SK-N-SH (cell line): ENCODE measurements at regions not wholly inside any gene's neighbourhood (a gene's known extent, or its start where the extent isn't known, plus 50 kb on each side); places are given as distances from the start of the nearest gene placed in this dataset.

Source experiments
- CTCF ChIP-seq: fragments of 200-600 bp; sonication (generic); IDR thresholded peaks from 2 replicates; pipeline ENCODE4 v1.6.1; 2017; ENCODE audit warnings: antibody characterized with exemption, mild to moderate bottlenecking, moderate library complexity
- EP300 ChIP-seq, 2 experiments: IDR thresholded peaks; 2 replicates each; pipeline versions ENCODE4 v1.4.0 to v1.6.1; 2012; ENCODE audit warnings: borderline replicate concordance in 1 of 2, low read depth in 1 of 2, low read length in 1 of 2
- PBX3 ChIP-seq: IDR thresholded peaks from 2 replicates; pipeline ENCODE4; 2012
- RFX5 ChIP-seq: IDR thresholded peaks from 2 replicates; pipeline ENCODE4 v1.6.1; 2012; ENCODE audit warnings: mild to moderate bottlenecking, improper control_type of control experiment, low read length
- SIN3A ChIP-seq: IDR thresholded peaks from 2 replicates; pipeline ENCODE4 v1.6.1; 2012; ENCODE audit warnings: low read depth, mild to moderate bottlenecking, low read length, moderate library complexity, borderline replicate concordance
- TCF12 ChIP-seq: IDR thresholded peaks from 2 replicates; pipeline ENCODE4 v1.4.0; 2012
- YY1 ChIP-seq: IDR thresholded peaks from 2 replicates; pipeline ENCODE4 v1.4.0; 2012; ENCODE audit warnings: low read depth, mild to moderate bottlenecking
- ZBTB33 ChIP-seq: IDR thresholded peaks from 2 replicates; pipeline ENCODE4 v1.4.0; 2012; ENCODE audit warnings: low read depth, borderline replicate concordance

- no peak for TF ChIP-seq CTCF
- TF ChIP-seq EP300 (IDR thresholded peaks at IDR 0.05; ENCODE audit: borderline replicate concordance in 1 of 2, low read depth in 1 of 2, low read length in 1 of 2) = no peak
- no peak for TF ChIP-seq YY1
- TF ChIP-seq TCF12 = no peak
- TF ChIP-seq SIN3A = no peak
- no peak for TF ChIP-seq PBX3
- no peak for TF ChIP-seq ZBTB33
- no peak for TF ChIP-seq RFX5
These were observed 282.8 kb downstream of the PPP1R2C start for GRCh38 chrX:42495139-42495538.
